ENCODE measurements at regions not wholly inside any gene's neighbourhood (a gene's known extent, or its start where the extent isn't known, plus 50 kb on each side); places are given as distances from the start of the nearest gene placed in this dataset.

DNA sequence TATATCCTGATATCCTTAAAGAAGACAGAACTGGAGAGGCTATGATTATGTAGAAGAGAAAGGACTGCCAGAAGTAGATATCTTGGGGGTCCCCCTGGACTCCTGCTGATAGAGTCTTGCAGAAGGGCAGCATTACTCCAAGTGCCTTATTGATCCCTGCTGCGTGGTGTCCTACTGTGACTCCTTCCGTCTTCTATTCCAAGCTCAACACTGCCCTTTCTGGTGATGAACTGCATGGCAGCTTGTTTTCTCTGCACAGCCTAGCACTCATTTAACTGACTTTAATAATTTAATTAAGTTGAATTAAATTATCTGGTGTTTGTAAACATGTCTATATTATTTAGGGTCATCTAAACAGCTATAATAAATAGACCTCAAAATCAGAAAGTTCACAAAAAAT, 194.1 kb upstream of the DSEL start:
- TF ChIP-seq EZH2phosphoT487 (IDR thresholded peaks at IDR 0.05; ENCODE audit: insufficient read depth, low read depth) (no peak), EZH2 (IDR thresholded peaks at IDR 0.05; ENCODE audit: insufficient read depth, poor library complexity, severe bottlenecking) (no peak)

All from GM23248 (cell line).